ENCODE measurements at regions not wholly inside any gene's neighbourhood (a gene's known extent, or its start where the extent isn't known, plus 50 kb on each side); places are given as distances from the start of the nearest gene placed in this dataset.

DNA sequence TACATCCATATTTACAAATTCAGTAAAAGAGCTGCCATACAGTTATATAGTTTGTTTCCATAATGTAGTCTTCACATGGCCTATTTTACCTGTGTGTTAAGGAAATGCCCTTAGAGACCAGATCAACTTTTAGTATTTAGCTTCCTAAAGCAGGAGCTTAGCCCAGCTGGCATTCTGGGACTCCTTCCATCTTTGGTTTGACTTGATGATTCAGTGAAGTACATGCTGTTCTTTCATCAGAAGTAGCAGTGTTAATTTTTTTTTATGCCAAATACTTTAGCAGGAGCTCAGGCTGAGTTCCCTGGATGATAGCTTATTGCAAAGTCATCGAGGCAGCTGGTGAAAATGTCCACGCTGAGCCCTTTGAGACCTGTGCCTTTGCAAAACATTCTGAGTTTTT, 101.0 kb downstream of the FOXG1 start:
- TF ChIP-seq, protein P1, sequence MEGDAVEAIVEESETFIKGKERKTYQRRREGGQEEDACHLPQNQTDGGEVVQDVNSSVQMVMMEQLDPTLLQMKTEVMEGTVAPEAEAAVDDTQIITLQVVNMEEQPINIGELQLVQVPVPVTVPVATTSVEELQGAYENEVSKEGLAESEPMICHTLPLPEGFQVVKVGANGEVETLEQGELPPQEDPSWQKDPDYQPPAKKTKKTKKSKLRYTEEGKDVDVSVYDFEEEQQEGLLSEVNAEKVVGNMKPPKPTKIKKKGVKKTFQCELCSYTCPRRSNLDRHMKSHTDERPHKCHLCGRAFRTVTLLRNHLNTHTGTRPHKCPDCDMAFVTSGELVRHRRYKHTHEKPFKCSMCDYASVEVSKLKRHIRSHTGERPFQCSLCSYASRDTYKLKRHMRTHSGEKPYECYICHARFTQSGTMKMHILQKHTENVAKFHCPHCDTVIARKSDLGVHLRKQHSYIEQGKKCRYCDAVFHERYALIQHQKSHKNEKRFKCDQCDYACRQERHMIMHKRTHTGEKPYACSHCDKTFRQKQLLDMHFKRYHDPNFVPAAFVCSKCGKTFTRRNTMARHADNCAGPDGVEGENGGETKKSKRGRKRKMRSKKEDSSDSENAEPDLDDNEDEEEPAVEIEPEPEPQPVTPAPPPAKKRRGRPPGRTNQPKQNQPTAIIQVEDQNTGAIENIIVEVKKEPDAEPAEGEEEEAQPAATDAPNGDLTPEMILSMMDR (conservative IDR thresholded peaks at IDR 0.05) = no peak
- Histone ChIP-seq H2BK15ac (ENCODE audit: low read depth, low read length) (no peak overlapping the region), H3K4ac (ENCODE audit: low read depth, low read length) (no peak overlapping the region), H3K4me1 (ENCODE audit: insufficient read depth, low read length) (no peaks in the 10 kb centered on the region), H4K91ac (ENCODE audit: insufficient read length, low read depth, low read length) (no peak overlapping the region), H3K27ac (ENCODE audit: insufficient read length, low read depth, low read length) (no peak overlapping the region), H3K4me2 (ENCODE audit: insufficient read depth, insufficient read length, low read length) (no peak overlapping the region), H2AFZ (ENCODE audit: low read length) (no peak overlapping the region), H2BK5ac (ENCODE audit: insufficient read length, low read length) (no peak overlapping the region), H4K5ac (ENCODE audit: insufficient read length, low read depth, low read length) (no peak overlapping the region), H3K14ac (ENCODE audit: insufficient read depth, low read length) (no peak overlapping the region), H3K23ac (ENCODE audit: insufficient read length, low read depth, low read length) (no peak overlapping the region), H3K27me3 (ENCODE audit: insufficient read depth, low read length) (no peaks in the 10 kb centered on the region), H3K79me2 (ENCODE audit: insufficient read depth, low read length) (no peaks in the 10 kb centered on the region), H3T11ph (ENCODE audit: low read length) (no peak overlapping the region), H3K9ac (ENCODE audit: extremely low read depth, insufficient read length, low read length) (no peak overlapping the region), H2BK20ac (ENCODE audit: low read depth, low read length, poor library complexity, severe bottlenecking) (no peak overlapping the region), H3K79me1 (ENCODE audit: insufficient read depth, low read depth, low read length, poor library complexity, severe bottlenecking) (no peaks in the 10 kb centered on the region), H3K56ac (ENCODE audit: insufficient read length, low read depth, low read length) (no peak overlapping the region), H4K20me1 (ENCODE audit: control insufficient read depth, insufficient read depth, insufficient read length) (no peaks in the 10 kb centered on the region), H3K23me2 (ENCODE audit: insufficient read length, low read depth, low read length, poor library complexity, severe bottlenecking) (no peaks in the 10 kb centered on the region), H2BK120ac (ENCODE audit: low read depth, low read length, poor library complexity, severe bottlenecking) (no peak overlapping the region), H3K9me3 (ENCODE audit: control insufficient read depth, low read depth, low read length) (no peaks in the 10 kb centered on the region), H3K18ac (ENCODE audit: insufficient read length, low read depth, low read length) (no peak overlapping the region), H2BK12ac (ENCODE audit: insufficient read length, low read depth, low read length) (no peak overlapping the region), H2AK5ac (ENCODE audit: insufficient read length, low read length) (no peak overlapping the region), H4K8ac (replicated peaks; ENCODE audit: insufficient read length, low read depth, low read length) (no peak overlapping the region)
- DNase-seq = no peak
- WGBS (ENCODE audit: extremely low coverage, insufficient read length, low lambda C conversion rate) = no CpG with 5 or more reads among the region's 2 CpGs
- Mint-ChIP-seq H3K4me1 (no peaks in the 10 kb centered on the region), H3K27ac (no peak overlapping the region), H3K27me3 (ENCODE audit: low read depth) (no peaks in the 10 kb centered on the region), H3K36me3 (ENCODE audit: insufficient read depth in 1 of 3, low read depth in 3 of 3) (no peaks in the 10 kb centered on the region; a peak in 1 of 7 replicates), H3K4me3 (no peak overlapping the region), H3K9me3 (no peaks in the 10 kb centered on the region; a peak in 1 of 5 replicates)

Measured in H9 (cell line).